HepG2 (cell line): ENCODE measurements at regions not wholly inside any gene's neighbourhood (a gene's known extent, or its start where the extent isn't known, plus 50 kb on each side); places are given as distances from the start of the nearest gene placed in this dataset.

Experiments used
- CBX2 ChIP-seq, 2 experiments: fragments of 200-600 bp in 1 of 2; sonication (generic); formaldehyde crosslinking in 1 of 2; IDR thresholded peaks; 2 replicates each; pipeline versions ENCODE4 v1.7.0 to v1.8.1; 2018 to 2022; ENCODE audit warnings: low read depth in 2 of 2, low read length in 1 of 2, mild to moderate bottlenecking in 1 of 2, missing genetic modification reagents in 1 of 2
- CEBPB ChIP-seq: IDR thresholded peaks from 2 replicates; pipeline ENCODE4 v1.6.1; 2011; ENCODE audit warnings: low read depth, low read length, improper control_type of control experiment, borderline replicate concordance
- EZH2 ChIP-seq: conservative IDR thresholded peaks from 2 replicates; pipeline ENCODE4 v1.6.1; 2012; ENCODE audit warnings: mild to moderate bottlenecking, low read depth, low read length, moderate library complexity
- GATA4 ChIP-seq: sonication (generic); IDR thresholded peaks from 2 replicates; pipeline ENCODE4 v1.6.1; 2016; ENCODE audit warnings: antibody characterized with exemption, low read depth, borderline replicate concordance
- GATAD2A ChIP-seq: IDR thresholded peaks from 2 replicates; pipeline ENCODE4 v1.6.1; 2016
- NCOA1 ChIP-seq: sonication (generic); formaldehyde crosslinking; IDR thresholded peaks from 2 replicates; pipeline ENCODE4 v1.9.0; 2021; ENCODE audit warnings: missing genetic modification reagents
- REST ChIP-seq, 2 experiments: IDR thresholded peaks; 2 replicates each; pipeline ENCODE4 v1.6.1; 2011 to 2012; ENCODE audit warnings: low read length in 2 of 2, borderline replicate concordance in 1 of 2, low read depth in 1 of 2, mild to moderate bottlenecking in 1 of 2, moderate library complexity in 1 of 2
- SOX13 ChIP-seq, 3 experiments: fragments of 450-650 bp in 1 of 3; sonication (generic) in 1 of 3; formaldehyde crosslinking in 1 of 3; IDR thresholded peaks in 2 of 3; conservative IDR thresholded peaks in 1 of 3; 2 replicates each; pipeline versions ENCODE4 v1.5.0 to v1.6.1; 2016 to 2020; ENCODE audit warnings: antibody characterized with exemption in 1 of 3, mild to moderate bottlenecking in 1 of 3, missing compliant biosample characterization in 1 of 3, missing genetic modification reagents in 1 of 3, moderate library complexity in 1 of 3
- TBX3 ChIP-seq: fragments of 450-650 bp; IDR thresholded peaks from 2 replicates; pipeline ENCODE4 v1.6.1; 2017; ENCODE audit warnings: antibody characterized with exemption, mild to moderate bottlenecking, inconsistent platforms, borderline replicate concordance
- ZNF740 ChIP-seq: sonication (generic); formaldehyde crosslinking; IDR thresholded peaks from 2 replicates; pipeline ENCODE4 v1.4.0; 2020; ENCODE audit warnings: missing genetic modification reagents

- TF ChIP-seq GATAD2A (CRISPR knock-in tag) (no peak), ZNF740 (CRISPR knock-in tag) (no peak), REST (IDR thresholded peaks at IDR 0.05; ENCODE audit: borderline replicate concordance in 1 of 2, low read depth in 1 of 2, low read length in 2 of 2) (no peak), EZH2 (no peak), SOX13 (IDR thresholded peaks at IDR 0.05) (no peak), SOX13 (CRISPR knock-in tag; conservative IDR thresholded peaks at IDR 0.05 in 1 of 2, IDR thresholded peaks at IDR 0.05 in 1 of 2) (no peak), GATA4 (no peak), TBX3 (no peak), NCOA1 (CRISPR knock-in tag) (no peak), CEBPB (no peak), CBX2 (IDR thresholded peaks at IDR 0.05; ENCODE audit: low read depth, low read length) (no peak), CBX2 (CRISPR knock-in tag; IDR thresholded peaks at IDR 0.05; ENCODE audit: low read depth) (no peak)
Observed at GRCh38 chr1:94746635-94747525, 73.3 kb upstream of the SLC44A3 start.
